GM21723 (cell line): ENCODE measurements at regions not wholly inside any gene's neighbourhood (a gene's known extent, or its start where the extent isn't known, plus 50 kb on each side); places are given as distances from the start of the nearest gene placed in this dataset.

ENCODE experiments used
- ATAC-seq: cut with Tn5 transposase; IDR thresholded peaks from one replicate; pipeline ENCODE4 v1.9.1; 2021; ENCODE audit warnings: mild to moderate bottlenecking, moderate library complexity; ENCODE audit not compliant: unreplicated experiment

DNA sequence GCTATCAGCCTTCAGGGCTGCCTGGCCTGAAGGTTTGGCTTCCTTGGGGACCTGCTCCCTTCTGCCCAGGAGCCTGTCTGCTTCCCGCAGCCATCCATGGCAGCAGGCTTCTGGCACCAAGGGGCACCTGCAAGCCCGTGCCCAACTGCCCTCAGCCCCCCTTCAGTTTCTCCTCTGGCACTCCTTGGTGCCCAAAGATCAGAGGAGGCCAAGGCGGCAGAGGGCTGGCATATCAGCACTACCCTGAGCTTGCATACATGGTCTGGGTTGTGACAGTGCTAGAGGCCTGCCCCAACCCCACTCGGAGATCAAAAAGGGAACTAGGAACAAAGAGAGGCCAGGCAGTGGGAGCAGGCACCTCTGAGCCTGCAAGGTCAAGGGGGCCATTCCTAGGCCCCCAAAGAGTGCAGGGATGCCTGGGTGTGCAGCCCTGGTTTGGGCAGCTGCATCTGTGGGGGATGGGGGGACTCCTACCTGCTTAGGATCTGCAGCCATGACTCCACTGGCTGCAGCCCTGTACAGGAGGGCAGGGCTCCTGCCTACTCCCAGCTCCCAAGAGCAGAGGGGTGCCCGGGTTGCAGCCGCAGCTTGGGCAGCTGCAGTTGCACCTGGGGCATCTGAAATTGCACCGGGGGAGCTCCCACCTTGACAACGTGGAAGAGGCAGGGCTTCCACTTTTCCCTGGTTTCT is 76.2 kb upstream of the TP63 start:
- no peak for ATAC-seq

DNA sequence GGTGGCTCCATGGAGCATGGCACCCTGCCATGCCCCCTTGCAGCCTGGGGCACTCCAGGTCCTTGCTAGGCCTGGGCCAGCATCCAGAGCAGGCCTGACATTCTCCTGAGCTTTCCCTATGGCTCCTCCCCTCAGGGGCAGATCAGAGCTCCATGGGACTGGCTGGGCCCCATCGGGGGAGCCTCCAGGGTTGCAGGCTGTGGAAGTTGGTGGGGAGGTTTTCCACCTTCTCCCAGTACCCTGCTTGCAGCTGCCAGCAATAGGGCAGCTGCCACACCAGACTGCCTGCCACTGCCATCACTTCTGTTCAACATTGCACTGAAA is 75.7 kb upstream of the TP63 start:
- ATAC-seq, result no peak

DNA sequence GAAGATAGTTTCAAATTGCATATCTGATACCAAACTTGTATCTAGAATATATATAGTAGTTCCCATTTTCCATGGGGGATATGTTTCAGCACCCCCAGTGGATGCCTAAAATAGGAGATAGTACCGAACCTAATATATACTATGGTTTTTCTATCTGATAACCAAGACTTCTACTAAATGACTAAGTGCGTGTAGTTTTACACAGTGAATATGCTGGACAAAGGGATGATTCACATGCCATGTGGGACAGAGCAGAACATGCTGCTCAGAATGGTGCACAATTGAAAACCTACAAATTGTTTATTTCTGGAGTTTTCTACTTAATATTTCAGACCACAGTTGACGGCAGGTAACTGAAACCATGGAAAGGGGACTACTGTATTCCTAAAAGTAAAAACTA is 73.4 kb upstream of the TP63 start:
- ATAC-seq, result no peak

GRCh38 chr3:189561256-189561655 is 69.9 kb upstream of the TP63 start:
- no peak for ATAC-seq

DNA sequence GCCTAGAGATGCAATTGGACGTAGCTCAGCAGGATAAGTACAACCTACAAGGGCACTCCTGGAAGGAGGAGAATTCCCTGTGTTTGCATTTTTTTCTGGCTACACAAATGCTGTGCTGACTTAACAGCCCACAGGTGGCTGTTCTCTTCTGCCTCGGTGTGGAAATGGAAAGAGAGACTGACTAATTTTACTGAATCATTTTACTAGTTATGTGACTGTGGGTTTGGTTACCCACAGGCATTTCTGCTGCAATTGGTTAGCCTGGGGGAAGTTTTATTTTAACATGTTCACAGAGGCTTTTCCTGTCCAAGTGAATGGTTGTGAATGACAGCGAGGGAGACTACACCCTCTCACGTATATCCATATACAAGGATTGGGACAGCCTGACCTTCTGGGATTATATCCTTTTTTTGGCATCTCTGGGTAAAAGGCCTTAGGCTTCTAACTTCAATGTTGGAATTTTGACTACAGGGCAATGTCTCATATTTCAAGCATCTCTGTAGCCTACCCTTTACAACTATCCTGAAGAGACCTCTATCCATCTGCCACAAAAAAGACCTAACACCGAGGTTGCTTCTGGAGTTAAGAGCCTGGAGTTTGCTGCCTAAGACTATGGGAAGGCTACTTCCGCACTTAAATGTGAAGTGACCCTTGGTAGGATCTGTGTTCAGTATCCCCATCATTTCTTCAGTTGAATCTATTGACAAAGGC is 67.2 kb upstream of the TP63 start:
- ATAC-seq, result peak; percentile 67

- no peak for ATAC-seq
Observed at GRCh38 chr3:189566550-189567130, 64.5 kb upstream of the TP63 start.

- ATAC-seq, result peak; percentile 10
Observed at GRCh38 chr3:189567322-189567721, 63.9 kb upstream of the TP63 start.

GRCh38 chr3:189567766-189568420 is 63.3 kb upstream of the TP63 start:
- ATAC-seq, result peak; percentile 39

- ATAC-seq, result no peak
Observed at GRCh38 chr3:189568961-189569360, 62.2 kb upstream of the TP63 start.

DNA sequence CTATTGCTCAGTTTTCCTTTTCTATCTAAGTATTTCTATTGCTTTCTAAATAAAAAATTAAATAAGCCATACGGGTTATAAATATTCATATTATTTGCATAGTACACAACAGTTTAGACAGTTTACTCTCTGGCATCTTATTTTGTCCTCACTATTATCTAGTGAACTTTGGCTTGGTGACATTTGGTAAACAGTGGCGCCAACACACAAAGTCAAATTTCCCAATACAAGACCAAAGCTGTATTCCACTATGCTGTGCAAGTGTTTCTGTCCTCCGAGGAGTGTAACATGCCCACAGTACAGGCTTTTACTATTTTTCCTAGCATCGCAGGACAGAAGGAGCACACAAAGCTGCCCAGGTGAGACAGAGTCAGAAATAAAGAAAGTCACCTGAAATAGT is 61.7 kb upstream of the TP63 start:
- no peak for ATAC-seq

DNA sequence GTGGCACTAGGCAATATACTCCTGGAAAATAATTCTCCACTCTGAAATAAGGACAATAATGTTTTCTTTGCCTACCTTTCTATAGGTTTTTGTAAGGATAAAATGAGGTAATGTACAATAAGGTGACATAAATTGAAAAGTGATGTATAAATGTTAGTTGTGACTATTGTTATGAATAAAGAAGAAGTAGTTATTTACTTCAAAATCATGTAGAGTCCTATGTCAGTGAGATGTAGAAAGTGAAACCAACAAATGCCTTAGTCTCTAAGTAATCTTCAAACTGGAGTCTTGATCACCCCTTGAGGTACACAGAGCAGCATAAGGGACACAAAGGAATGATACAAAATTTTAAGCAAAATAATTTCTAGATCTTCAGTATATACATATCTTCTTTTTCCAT is 60.3 kb upstream of the TP63 start:
- ATAC-seq, result peak; percentile 58

DNA sequence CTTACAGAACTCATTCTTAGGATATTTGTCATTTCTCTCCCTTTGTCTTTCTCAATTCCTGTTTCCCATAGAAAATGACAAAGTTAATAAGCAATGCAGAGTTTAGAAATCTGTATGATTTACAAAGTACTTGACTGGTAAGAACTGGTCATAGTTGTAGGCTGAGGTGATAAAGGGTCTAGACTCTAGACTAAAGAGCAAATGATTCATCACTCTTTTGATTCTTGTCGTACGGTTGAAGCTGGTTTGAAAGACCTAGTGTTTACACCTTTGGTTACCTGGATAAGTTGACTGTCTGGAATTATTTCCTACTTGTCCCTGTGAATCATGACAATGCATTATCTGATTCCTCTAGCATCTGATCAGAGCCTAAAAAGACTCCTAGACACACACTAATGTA is 58.9 kb upstream of the TP63 start:
- ATAC-seq, result no peak

GRCh38 chr3:189573004-189573403 is 58.2 kb upstream of the TP63 start:
- ATAC-seq, result peak; percentile 53

GRCh38 chr3:189576486-189576885 is 54.7 kb upstream of the TP63 start:
- no peak for ATAC-seq

DNA sequence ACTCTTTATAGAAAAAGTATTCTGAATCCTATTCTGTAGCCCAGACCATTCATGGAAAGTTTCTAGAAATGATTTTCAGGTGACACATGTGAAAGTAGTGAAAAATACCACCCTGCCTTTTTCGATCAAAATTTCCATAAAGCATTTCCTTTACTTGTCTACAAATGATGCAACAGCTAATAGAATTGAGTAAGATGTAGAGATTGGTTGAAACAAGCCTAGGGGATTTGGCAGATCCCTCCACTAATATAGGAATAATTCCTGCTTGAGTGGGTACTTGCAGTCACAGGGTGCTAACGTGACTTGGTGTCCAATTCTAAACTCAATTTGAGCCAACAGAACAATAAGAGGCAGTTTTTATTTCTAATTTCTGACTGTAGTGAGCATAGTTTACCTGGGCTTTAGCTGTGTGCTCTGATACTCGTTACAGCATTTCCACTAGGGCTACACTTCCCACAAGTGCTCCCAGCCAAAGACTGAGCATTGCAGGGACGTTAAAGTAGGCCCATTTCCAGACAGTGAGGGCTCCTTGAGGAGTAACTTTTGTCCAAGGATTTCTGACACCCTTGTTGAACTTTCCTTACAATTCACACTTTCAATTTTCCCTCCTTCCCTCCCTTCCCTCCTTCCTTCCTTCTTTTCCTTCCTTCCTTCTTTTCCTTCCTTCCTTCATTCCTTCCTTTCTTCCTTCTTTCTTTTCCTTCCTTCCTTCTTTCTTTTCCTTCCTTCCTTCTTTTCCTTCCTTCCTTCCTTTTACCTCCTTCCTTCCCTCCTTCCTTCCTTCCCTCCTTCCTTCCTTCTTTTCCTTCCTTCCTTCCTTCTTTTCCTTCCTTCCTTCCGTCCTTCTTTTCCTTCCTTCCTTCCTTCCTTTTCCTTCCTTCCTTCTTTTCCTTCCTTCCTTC is 53.9 kb upstream of the TP63 start:
- no peak for ATAC-seq

GRCh38 chr3:189580190-189580589 is 51.0 kb upstream of the TP63 start:
- no peak for ATAC-seq
